Cardiac fibroblast (primary cell): ENCODE measurements at regions not wholly inside any gene's neighbourhood (a gene's known extent, or its start where the extent isn't known, plus 50 kb on each side); places are given as distances from the start of the nearest gene placed in this dataset.

ENCODE experiments used
- DNase-seq, 2 donors: peaks; one replicate each; pipeline versions ENCODE4 v3.0.0 to v3.0.0-alpha.2; 2010; ENCODE audit warnings: low read depth in 2 of 2
- H3K4me3 ChIP-seq, 2 donors: replicated peaks in 1 of 2; 1 replicate in 1 of 2; 2 replicates in 1 of 2; pipeline ENCODE4 v1.5.1; 2011; ENCODE audit warnings: low read depth in 2 of 2, low read length in 2 of 2, mild to moderate bottlenecking in 2 of 2, moderate library complexity in 1 of 2
- CTCF ChIP-seq: IDR thresholded peaks from one replicate; pipeline ENCODE4 v1.5.1; 2011; ENCODE audit warnings: low read depth, mild to moderate bottlenecking, low read length, inconsistent platforms

GRCh38 chr22:49570032-49570848 lies 257.4 kb downstream of the BRD1 start:
- TF ChIP-seq CTCF: no peak
- no peak for DNase-seq
- no peak overlapping the region for H3K4me3 ChIP-seq

- DNase-seq: no peak
- no peak for TF ChIP-seq CTCF
- no peak overlapping the region for H3K4me3 ChIP-seq
These were observed 258.2 kb downstream of the BRD1 start for GRCh38 chr22:49569286-49570031.

GRCh38 chr22:49568751-49569285 lies 258.9 kb downstream of the BRD1 start:
- DNase-seq: no peak
- no peak overlapping the region for H3K4me3 ChIP-seq
- no peak for TF ChIP-seq CTCF

GRCh38 chr22:49567899-49568750 lies 259.5 kb downstream of the BRD1 start:
- no peak for DNase-seq
- TF ChIP-seq CTCF: no peak
- H3K4me3 ChIP-seq: no peak overlapping the region

GRCh38 chr22:49566693-49567092 lies 261.0 kb downstream of the BRD1 start:
- no peak for TF ChIP-seq CTCF
- H3K4me3 ChIP-seq: no peak overlapping the region
- DNase-seq: no peak

- no peak for DNase-seq
- no peak overlapping the region for H3K4me3 ChIP-seq
- TF ChIP-seq CTCF: no peak
These were observed 261.5 kb downstream of the BRD1 start for GRCh38 chr22:49566141-49566541.
